Neural cell (in vitro differentiated cells): ENCODE measurements at regions not wholly inside any gene's neighbourhood (a gene's known extent, or its start where the extent isn't known, plus 50 kb on each side); places are given as distances from the start of the nearest gene placed in this dataset.

Experiments
- EP300 ChIP-seq: fragments of 450-650 bp; conservative IDR thresholded peaks from 2 replicates; pipeline ENCODE4 v1.6.1; 2014; ENCODE audit warnings: antibody characterized with exemption, mild to moderate bottlenecking, moderate library complexity; ENCODE audit not compliant: poor library complexity, severe bottlenecking
- EZH2 ChIP-seq: fragments of 200-600, 300-800 bp; shearing (Covaris generic), sonication (generic); IDR thresholded peaks from 2 replicates; pipeline ENCODE4 v1.6.1; 2014; ENCODE audit warnings: antibody characterized with exemption, low read length, borderline replicate concordance, mild to moderate bottlenecking; ENCODE audit not compliant: insufficient read depth, poor library complexity, severe bottlenecking
- TAF1 ChIP-seq: IDR thresholded peaks from 2 replicates; pipeline ENCODE4 v1.6.1; 2012; ENCODE audit warnings: low read depth
- TF ChIP-seq, protein P1 (sequence below): fragments of 450-650 bp; IDR thresholded peaks from 2 replicates; pipeline ENCODE4 v1.5.1; 2014; ENCODE audit warnings: antibody characterized with exemption, mild to moderate bottlenecking, moderate library complexity; ENCODE audit not compliant: poor library complexity, severe bottlenecking
- TF ChIP-seq, protein P2 (sequence below): IDR thresholded peaks from 2 replicates; pipeline ENCODE4 v1.6.1; 2012; ENCODE audit warnings: borderline replicate concordance

DNA sequence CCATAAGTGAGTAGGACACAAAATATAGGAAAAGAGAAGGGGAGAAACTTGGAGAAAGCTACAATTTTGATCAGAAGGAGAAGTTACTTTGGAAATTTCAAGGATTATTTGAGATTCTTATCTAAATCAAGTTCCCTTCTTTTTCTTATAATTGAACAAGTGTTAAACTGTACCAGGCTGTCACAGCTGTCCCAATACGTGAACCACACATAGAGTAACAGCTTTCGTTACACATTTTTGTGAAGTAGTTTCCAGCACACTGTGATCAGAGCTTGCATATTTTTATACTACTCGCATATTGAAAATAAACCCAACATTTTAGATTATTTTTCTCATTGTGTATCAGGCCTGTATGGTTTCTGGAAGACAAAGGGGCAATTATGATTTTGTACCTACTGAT is 412.8 kb upstream of the PSMD7 start:
- TF ChIP-seq, protein P1, sequence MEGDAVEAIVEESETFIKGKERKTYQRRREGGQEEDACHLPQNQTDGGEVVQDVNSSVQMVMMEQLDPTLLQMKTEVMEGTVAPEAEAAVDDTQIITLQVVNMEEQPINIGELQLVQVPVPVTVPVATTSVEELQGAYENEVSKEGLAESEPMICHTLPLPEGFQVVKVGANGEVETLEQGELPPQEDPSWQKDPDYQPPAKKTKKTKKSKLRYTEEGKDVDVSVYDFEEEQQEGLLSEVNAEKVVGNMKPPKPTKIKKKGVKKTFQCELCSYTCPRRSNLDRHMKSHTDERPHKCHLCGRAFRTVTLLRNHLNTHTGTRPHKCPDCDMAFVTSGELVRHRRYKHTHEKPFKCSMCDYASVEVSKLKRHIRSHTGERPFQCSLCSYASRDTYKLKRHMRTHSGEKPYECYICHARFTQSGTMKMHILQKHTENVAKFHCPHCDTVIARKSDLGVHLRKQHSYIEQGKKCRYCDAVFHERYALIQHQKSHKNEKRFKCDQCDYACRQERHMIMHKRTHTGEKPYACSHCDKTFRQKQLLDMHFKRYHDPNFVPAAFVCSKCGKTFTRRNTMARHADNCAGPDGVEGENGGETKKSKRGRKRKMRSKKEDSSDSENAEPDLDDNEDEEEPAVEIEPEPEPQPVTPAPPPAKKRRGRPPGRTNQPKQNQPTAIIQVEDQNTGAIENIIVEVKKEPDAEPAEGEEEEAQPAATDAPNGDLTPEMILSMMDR: no peak
- TF ChIP-seq TAF1 (no peak), EZH2 (no peak), EP300 (no peak)
- TF ChIP-seq, protein P2, sequence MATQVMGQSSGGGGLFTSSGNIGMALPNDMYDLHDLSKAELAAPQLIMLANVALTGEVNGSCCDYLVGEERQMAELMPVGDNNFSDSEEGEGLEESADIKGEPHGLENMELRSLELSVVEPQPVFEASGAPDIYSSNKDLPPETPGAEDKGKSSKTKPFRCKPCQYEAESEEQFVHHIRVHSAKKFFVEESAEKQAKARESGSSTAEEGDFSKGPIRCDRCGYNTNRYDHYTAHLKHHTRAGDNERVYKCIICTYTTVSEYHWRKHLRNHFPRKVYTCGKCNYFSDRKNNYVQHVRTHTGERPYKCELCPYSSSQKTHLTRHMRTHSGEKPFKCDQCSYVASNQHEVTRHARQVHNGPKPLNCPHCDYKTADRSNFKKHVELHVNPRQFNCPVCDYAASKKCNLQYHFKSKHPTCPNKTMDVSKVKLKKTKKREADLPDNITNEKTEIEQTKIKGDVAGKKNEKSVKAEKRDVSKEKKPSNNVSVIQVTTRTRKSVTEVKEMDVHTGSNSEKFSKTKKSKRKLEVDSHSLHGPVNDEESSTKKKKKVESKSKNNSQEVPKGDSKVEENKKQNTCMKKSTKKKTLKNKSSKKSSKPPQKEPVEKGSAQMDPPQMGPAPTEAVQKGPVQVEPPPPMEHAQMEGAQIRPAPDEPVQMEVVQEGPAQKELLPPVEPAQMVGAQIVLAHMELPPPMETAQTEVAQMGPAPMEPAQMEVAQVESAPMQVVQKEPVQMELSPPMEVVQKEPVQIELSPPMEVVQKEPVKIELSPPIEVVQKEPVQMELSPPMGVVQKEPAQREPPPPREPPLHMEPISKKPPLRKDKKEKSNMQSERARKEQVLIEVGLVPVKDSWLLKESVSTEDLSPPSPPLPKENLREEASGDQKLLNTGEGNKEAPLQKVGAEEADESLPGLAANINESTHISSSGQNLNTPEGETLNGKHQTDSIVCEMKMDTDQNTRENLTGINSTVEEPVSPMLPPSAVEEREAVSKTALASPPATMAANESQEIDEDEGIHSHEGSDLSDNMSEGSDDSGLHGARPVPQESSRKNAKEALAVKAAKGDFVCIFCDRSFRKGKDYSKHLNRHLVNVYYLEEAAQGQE: no peak
